HG03354 (cell line): ENCODE measurements at regions not wholly inside any gene's neighbourhood (a gene's known extent, or its start where the extent isn't known, plus 50 kb on each side); places are given as distances from the start of the nearest gene placed in this dataset.

Source experiments
- ATAC-seq: cut with Tn5 transposase; IDR thresholded peaks from one replicate; pipeline ENCODE4 v1.9.1; 2021; ENCODE audit warnings: mild to moderate bottlenecking; ENCODE audit not compliant: unreplicated experiment, poor library complexity, severe bottlenecking

DNA sequence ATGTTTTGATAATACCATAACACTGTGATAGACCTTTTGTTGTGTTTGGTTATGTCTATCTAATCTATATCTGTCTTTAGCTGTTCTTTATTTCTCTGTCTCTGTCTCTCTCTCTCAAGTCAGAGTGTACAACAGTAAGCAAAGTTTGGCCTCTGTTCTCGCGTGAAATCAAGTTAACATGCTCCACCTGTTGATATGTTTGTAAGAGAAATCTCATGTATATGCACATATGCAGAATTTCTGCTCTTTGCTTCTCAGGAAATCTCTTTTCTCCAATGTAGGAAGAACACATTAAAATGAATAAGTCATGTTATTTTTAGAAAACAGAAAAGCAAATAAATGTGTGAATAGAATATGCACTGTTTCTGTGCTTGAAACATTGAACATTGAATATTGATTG is 425.5 kb upstream of the SEMA6D start:
- ATAC-seq, result no peak

DNA sequence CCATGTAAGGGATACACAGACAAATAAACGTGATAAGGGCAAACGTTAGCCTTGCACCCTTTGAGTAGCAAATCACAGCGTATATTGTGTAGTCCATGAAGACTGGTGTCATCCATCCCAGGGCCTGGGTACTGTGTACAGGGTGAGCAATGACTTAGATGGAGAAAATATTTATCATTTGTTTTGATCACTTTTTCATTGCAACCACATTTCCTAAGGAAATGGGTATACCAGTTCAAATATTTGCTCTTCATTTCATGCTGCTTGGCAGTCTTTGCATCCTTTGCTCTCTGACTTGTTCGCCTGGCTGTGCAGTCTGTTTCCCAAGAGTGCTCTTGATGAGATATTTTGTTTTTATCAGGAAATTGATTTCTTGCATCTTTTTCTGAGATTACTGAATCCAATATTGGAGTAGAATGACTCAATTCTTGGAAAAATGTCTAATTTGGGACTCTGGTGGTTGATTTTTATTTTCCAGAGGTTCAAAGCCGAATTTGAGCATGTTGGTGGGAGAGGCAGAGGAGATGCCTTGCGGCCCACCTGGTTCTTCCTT is 424.6 kb upstream of the SEMA6D start:
- ATAC-seq, result no peak

DNA sequence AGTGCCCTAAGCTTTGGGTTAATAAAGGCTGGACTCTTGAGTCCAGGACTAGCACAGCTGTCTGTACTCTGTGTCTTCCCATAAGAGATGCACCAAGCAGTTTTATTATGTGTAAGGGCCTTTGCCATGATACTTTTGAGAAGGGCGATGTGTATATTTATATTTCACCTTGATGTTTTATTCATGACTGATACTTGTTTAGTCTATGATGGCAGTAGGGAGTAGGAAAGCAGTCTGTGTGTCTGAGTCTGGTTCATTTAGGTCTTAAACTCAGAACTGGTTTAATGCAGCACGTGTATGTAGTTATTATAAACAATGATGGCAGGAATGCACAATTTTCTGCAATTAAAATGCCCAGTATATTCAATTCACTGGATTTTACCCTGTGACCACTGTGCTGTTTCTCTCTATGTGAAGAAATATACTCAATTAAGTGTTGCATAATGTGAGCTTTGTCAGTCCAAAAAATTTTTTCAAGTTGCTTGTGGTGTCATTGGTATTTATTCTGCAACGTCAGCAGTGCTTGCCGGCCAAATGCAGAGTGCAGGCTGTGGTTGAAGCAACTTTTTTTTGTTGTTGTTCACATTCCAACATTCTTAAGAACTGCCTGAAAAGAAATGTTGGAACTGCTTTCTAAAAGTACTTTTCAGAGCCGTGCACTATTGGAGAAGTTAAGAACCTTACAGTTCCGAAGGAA is 423.7 kb upstream of the SEMA6D start:
- no peak for ATAC-seq

DNA sequence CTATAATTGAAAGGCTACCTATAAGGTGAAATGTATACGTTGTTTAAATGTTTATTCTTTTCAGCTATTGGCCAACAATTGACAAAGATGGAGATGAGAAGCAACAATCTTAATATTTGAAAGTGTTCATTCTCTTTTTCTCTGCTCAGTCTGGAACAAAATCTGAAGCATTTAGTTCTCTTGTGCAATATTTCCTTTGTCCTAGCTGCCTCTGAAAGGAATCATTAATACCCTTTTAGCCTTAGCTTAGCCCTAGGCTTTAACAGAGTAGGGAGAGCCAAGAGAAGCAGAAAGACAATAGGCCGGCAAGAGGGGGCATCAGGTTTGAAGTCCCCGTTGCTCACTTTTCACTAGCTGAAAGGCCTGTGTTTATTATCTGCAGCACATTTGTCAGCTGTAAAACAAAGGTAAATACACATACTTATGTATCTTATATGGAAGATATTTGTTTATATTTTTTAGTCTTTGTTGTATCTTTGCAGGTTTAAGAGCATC is 422.5 kb upstream of the SEMA6D start:
- no peak for ATAC-seq

DNA sequence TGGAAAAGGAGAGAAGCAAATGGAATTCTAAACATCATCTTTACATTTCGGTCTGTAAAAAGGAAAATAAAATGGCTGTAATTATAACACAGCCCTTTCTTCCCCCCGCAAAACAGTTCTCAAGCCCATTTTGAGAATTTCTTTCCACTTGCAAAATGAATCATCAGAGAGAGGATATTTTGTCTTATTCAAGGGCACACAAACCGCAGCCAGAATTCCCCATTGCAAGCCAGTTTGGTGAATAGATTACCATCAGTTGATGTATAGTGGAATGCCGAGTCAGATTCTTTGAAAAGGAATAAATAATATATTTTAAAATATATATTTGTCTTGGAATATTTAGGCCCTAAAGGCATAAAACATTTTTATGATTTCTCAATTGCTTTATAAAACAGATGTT is 420.4 kb upstream of the SEMA6D start:
- no peak for ATAC-seq

DNA sequence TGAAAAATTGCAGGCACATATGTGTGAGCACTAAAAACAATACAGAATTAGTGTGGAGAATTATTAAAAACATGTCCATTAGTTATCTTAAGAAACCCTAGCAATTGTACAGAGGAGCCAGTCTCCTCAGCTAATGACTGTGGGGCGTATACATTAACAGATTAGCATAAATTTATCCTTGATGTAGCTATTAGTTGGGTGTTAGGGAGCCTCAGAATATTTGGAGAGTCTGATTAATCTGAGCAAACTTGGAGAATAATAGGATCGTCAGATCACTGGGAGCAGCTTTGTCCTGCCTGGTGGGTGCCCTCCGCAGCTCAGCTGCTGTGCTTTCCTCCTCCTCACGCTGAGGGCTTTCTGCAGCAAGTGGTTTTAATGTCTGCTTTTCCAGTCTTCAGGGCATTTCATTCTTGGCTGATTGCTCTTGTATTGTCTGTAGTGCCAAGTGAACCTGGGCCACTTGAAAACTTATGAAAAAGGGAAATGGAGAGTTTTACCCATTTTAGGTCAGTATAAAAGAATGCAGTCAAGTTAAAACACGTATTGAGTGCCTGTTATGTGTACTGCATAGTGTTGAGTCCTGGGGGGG is 417.4 kb upstream of the SEMA6D start:
- no peak for ATAC-seq

DNA sequence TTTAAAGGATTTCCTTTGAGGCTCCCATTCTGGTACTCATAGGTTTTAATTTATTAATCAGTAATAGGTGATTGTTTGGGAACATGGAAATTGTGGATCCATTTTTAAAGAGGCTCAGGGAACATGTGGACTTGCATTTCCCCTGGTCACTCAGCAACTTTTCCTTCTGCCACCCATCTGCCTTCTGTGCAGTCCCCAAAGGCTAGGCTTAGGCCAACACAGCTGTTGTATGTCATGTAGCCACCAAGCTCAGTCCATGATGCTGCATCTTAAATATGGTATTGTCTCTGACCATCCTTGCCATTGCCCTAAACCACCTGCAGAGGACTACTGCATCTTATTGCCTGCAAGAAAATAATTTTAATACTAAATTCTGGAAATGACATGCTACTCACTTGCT is 416.7 kb upstream of the SEMA6D start:
- no peak for ATAC-seq

DNA sequence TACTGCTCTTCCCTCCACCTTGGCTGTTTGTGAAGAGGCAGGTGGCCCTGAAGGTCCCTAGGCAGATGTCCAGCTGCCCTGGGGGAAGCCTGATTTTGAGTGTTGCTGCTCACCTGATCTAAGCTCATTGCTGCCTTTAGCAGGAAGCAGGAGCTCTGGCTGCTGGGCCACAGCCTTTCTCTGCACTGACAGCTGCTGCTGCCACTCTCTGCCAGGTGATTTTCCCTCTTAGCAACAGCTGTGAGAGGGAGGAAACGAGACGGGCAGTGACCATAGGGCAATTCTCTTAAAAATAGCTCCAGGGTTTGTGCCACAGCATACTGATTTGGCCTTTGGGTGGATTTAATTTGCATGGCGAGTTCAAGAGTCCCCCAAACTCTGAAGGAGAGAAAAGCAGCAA is 415.8 kb upstream of the SEMA6D start:
- ATAC-seq, result no peak

DNA sequence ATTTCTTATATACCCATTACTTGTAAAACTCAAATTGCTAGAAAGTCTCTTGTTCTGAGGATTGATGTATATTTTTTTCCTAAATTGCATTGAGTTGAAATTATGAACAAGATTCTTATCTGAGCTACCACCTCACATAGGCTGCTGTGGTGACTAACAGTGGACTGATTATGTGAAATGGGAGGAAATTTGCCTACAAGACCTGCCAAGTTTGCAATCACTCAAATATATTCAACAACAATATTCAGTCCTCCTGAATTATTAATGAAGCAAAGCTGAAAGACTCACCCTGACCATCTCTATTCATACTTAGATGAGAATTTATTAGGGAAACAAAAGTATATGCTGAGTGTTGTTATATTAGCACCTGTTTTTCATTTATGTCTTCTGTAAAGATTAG is 412.6 kb upstream of the SEMA6D start:
- ATAC-seq, result no peak

DNA sequence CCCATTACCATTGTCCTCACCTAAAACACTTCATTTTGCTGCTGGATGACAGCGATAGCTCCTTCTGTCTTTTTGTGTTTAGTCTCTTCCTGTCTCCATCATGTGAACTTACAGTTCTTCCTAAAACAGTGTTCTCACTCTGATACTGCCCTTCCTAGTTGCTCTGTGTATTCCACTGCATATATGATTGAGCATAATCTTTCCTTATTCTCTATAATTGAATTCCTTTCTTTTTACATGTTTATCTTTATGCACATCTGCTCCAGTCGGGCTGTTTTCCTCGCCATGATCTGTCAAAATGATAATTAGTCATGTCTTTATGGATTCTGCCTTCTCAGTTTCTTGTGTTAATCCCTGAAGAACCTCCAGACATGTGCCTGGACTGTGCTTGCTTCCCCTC is 405.1 kb upstream of the SEMA6D start:
- ATAC-seq, result no peak

DNA sequence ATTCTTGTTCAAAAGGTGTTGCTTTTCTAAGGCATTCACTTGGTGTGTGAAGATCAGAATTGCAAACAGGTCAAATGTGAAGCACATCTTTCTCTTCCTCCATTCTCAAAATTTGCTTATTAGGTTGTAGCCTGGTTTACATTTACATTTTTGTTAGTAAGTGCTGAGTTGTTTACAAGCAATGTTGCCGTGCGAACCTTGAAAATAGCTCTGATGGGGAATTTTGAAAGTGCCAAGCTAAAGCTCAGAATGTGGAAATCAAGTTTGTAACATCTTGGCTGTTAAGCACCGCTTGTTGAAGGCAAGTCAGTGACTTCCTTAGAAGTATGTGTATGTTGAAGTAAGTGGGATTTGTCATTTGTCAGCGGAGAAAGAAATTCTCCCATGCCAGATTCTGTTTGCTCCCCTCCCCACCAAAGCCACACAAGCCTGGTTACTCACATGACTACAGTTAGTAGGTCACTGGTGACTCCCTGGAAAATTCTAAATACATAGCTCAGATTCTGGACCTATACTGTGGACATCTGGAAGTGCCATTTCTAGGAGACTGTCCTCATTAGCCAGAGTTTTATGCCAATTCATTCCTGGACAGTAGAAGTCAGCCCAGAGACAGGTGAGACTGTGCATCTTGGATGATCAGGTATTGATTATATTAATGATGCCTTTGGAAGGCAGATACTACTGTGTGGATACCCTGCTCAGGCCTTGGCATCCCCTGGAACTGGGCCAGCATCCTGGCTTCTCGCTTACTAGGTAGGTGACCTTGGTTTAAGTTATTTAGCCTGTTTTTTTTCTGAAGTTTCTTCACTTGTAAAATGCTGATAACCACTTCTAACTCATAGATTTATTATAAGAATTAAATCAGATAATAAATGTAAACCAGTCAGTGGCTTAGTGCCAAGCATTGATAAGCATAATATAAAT is 390.6 kb upstream of the SEMA6D start:
- ATAC-seq, result no peak

DNA sequence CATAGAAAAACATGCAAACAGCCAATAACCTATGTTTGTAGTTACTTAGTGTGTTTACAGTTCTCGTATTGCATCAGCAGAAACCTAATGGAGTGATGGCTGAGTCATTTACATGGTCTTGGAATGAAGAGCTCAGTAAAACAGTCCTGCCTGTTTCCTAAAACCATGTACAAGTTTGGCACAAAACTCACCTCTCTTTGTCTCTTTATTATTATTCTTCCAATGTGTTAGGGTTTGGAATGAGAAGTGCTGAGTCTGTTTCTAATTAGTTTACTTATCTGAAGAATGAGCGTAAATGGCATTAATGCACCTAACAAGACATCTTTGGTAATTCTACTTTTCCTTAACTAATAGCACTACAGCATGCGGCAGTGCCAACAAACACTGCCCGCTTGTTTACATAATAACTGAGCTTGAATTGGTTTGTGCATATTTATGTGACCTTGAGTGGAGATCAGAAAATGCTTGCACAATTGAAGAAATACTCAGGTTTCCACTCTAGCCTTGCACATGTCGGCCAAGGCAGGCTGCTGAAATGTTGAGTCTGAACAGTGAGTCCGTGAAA is 385.4 kb upstream of the SEMA6D start:
- ATAC-seq, result no peak

DNA sequence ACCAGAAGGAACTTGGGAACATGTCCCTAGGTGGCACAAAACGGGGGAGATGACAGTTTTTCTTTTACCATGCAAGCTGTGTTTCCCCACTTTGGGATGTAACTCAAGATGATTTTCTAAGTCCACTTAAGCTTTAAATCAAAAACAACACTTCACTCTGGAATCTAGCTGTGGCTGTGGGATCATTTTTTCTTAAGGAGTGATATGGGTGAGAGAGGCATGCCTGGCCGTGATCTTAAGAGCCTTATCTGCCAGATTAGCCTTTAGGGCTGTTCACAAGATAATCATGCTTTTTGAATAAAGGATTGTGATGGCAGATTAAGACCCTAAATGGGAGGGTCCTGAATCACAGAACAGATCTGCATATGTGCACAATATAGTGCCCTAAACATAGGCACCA is 384.8 kb upstream of the SEMA6D start:
- ATAC-seq, result no peak

DNA sequence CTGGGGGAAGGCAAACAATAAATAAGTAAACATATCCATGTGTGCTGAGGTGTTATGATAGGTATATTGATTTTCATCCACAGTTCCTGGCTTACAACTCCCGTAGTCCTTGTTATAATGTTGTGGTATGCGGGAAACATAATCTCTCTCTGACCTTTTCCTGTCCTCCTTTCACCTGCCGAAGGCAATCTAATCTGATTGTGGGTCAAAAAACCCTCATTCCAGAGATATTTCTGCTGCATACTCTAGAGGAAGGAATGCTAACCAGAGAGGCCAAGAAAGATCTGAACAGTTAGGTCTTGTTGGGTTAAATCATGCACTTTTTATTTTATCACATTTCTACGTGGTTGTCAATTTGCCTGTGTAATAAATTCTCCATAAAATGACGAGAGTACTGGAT is 383.6 kb upstream of the SEMA6D start:
- no peak for ATAC-seq

DNA sequence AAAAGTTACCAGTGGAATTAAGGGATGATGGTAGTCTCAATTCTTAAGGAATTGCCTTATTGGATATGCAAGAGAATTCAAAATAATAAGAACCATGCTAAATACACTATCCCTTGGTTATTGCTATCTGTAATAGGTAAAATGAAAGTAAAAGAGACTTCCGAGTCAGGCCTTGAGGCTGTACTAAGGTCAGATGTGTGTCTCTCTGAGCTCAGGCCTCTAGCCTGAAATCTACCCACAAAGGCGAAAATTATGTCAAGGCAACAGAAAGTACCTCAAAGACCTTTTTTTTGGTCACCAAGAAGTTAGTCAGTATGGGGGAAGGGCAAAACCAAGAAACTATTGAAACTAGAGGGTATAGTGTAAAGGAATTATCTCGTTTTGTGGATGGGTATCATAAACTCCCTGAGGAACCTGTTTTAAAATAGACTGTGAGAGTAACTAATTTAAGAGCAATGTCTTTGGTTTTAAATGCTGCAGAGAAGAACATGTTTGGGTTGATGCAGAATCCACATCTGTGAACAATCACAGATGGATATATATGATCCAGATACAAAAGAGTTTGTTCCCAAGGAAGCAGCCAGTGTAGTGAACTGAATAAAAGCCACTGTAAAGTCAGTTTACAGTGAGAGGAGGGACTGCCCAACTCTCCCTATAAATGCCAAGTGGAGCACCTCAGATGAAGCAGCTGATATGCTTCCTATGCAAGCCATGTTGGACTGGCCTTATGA is 382.3 kb upstream of the SEMA6D start:
- ATAC-seq, result no peak

DNA sequence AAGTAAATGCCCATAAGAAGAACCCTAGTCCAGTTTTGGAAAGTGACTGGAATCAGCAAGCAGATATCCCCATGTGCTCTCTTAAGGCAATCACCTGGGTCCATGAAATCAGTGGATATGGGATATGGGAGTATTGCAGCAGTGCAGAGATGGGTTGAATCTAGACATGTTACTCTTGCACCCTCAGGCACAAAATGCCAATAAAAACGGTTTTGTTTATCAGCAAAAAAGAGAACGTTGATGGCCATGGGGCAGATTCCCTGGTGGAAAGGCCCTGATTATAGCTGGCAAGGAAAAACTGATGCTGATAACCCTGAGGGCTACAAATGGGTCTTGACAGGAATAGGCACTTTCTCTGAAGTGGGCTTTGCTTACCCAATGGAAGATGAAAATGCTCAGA is 380.2 kb upstream of the SEMA6D start:
- ATAC-seq, result no peak

DNA sequence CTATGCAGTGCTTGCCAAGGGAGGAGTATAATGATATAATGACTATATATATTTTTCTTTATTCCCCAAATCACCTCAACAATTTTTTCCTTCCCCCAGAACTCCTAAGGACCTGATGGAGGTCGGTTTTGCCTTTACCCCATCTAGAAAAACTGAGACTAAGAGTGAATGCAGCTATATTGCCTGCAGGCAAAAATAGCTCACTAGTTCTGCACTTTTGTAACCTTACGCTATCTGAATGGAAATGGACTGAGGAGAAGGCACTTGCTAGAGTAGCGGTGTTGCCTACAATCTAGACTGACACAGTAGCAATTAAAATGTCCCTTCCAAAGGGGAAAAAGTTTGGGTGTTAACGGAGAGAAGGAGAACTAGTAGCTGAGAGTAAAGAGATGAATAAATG is 379.5 kb upstream of the SEMA6D start:
- no peak for ATAC-seq

DNA sequence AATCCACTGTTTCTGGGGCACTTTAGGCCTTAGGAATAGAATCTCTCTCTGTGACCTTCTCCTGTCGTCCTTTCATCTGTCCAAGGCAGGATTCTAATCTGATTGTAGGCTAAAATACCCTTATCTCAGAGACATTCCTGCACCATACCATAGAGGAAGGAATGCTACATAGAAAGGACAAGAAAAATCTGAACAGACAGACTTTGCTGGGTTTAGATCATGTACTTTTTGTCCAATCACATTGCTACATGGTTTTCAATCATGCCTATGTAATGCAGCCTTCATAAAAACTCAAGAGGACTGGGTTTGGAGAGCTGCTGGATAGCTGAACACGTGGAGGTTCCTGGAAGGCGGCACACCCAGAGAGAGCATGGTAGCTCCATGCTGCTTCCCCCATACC is 378.5 kb upstream of the SEMA6D start:
- no peak for ATAC-seq

DNA sequence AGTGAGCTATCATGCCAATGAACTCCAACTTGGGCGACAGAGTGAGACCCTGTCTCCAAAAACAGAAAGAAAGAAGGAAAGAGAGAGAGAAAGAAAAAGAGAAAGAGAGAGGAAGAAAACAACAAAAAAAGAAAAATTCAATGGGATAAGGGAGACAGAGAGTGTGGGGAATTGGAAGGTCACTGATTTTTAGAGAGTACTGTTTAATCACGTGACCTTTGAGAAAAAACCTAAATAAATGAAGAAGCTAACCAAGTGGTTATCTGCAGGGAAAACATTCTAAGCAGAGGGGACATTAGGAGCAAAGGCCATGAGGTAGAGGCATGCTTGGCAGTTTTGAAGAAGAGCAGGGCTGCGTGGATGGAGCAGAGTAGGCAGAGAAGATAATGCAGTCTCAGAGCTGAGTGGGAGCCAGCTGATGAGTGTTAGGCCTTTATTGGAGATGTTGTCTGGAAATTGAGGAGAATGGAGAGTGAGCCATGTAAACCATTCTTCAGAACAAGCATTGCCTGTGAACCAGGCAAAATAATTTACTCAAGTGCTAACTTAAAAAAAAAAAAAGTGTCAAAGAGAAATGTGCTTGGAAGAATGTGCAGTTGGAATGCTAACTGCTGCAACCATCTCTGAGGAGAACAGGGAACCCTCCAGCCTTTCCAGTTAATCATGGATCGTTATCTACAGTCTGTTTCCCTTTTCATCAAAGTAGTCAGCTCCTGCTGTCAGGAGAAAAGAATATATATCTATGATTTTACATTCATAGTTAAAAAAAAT is 377.3 kb upstream of the SEMA6D start:
- ATAC-seq, result no peak
